Stimulated activated CD8-positive, alpha-beta memory T cell treated with anti-CD3 and anti-CD28 coated beads, Interleukin-15, amount 100 ng/mL, for 48 hours (primary cell): ENCODE measurements at regions not wholly inside any gene's neighbourhood (a gene's known extent, or its start where the extent isn't known, plus 50 kb on each side); places are given as distances from the start of the nearest gene placed in this dataset.
"Not testable (repeated sequence)": the region's sequence is repeated elsewhere in the genome, so short reads cannot be mapped to it uniquely, and the experiment has no call there.

Source experiments
- DNase-seq, 2 donors: peaks; one replicate each; pipeline ENCODE4 v3.0.0-alpha.2; 2020; ENCODE audit warnings: low read depth in 2 of 2

DNA sequence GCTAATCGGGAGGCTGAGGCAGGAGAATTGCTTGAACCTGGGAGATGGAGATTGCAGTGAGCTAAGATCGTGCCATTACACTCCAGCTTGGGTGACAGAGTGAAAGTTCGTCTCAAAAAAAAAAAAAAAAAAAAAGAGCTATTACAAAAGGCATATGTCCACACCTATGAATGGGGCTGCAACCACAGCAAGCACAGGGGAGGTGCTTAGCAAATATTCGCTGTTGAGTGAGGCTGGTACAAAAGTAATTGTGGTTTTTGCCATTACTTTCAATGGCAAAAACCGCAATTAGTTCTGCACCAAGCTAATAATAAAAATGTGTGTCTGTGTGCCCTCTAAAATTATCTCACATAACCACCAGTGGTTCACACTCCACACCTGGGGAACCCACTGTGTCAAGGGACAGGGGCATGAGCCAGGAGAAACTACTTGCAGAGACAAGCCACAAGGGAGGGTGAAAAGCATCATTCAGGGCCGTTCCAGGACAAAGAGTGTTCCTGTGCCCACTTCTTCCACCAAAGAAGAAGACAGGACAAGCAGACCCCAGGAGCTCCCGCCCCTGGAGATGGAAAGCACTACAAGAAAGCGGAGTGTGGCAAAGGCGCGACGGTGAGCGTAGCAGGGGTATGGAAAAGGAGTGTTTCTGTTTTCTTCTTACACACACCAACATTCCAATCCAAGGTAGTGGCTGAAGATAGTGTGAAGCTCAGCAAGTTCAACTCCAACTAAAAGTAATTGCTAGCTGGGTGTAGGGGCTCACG, 84.4 kb upstream of the CNEP1R1 start:
- DNase-seq: no peak

DNA sequence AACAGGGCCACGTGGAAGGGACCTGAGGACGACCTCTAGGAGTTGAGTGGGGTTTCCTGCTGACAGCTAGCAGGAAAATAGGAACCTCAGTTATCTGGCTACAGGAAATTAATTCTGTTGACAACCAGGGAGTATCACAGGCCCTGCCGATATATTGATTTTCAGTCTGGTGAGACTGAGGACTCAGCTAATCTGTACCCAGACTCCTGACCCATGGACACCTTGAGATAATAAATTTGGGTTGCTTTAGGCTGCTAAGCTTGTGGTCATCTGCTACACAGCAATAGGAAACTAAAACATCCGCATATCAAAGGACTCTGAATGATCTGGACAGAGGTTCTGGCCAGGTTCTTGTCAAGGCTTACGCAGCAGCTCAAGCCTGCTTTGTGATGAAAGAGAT, 80.8 kb upstream of the CNEP1R1 start:
- no peak for DNase-seq

DNA sequence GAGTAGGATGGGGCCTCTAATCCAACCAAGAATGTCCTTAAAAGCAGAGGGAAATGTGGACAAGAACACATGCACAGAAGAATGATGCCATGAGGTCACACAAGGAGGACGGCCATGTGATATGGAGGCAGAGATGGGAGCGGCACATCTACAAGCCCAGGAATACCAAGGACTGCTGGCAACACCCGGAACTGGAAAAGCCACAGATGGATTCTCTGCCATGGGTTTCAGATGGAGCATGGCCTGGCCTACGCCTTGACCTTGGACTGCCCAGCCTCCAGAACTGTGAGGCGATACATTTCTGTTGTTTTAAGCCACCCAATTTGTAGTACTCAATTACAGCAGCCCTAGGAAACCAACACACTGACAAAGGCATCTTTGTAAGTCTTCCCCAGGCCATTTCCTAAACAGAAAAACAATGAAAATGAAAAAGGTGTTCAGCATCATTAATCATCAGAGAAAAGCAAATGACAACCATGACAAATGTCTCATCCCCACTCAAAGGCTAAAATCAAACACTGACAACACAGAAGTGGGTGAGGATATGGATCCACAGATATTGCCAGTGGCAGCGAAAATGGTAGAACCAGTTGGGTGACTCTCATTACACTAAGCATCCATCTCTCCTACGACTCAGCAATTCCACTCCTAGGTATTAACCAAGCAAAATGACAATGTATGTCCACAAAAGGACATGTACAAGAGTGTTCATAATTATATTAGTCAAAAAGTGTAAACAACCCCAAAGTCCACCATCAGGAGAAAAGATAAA, 76.9 kb upstream of the CNEP1R1 start:
- DNase-seq: no peak

DNA sequence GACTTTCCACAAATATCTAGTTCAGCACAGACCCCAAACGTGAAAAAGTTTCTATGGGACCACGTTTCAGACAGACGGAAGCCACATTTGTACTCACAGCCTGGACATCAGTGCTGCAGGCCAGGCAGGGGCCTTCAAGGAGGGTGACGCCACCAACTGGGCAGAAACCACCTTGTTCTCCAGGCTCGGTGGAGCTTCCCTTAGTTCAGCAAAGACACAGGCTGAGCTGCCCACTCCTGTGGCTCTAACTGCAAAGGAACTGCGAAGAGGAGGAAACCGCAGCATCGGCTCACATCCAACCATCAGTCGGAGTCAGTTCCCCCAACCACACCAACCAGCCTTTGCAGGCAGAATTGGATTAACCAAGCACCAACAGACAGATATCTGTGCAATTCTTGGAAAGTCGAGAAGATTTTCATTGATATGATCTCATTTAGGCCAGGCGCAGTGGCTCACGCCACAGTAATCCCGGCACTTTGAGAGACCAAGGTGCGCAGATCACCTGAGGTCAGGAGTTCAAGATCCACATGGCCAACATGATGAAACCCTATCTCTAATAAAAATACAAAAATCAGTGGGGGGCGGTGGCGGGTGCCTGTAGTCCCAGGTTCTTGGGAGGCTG, 73.3 kb upstream of the CNEP1R1 start:
- no peak for DNase-seq

DNA sequence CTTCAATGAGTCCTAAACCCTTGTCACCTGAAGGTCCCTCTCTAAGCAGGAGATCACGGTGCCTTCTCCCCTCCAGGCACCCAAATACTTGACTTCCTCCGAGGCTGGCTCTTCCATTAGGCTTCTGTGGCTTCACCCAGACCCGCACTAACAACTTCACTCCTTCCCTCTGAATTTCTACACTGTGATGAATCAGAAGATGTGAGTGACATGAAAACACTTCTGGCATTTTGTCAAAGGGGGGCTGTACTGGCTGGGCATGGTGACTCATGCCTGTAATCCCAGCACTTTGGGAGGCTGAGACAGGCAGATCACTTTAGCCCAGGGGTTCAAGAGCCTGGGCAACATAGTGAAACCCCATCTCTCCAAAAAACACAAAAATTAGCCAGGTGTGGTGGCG, 72.6 kb upstream of the CNEP1R1 start:
- no peak for DNase-seq

DNA sequence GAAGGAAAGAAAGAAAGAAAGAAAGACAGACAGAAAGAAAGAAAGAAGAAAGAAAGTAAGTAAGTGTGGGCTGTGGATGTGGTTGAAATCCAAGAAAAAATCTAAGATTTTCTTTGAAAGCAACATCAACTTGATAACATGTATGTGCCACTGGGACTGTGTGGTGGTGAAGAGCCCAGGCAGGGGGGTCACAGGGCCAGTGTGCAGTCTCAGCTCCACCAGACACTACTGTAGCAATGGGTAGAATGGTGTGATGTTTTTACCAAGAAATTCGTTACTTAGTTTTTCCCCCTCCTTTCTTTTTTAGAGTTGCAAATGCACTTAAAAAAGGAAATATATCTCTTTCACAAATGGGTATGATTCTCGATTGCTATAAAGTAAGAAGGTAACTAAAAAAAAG, 71.9 kb upstream of the CNEP1R1 start:
- DNase-seq: no peak

DNA sequence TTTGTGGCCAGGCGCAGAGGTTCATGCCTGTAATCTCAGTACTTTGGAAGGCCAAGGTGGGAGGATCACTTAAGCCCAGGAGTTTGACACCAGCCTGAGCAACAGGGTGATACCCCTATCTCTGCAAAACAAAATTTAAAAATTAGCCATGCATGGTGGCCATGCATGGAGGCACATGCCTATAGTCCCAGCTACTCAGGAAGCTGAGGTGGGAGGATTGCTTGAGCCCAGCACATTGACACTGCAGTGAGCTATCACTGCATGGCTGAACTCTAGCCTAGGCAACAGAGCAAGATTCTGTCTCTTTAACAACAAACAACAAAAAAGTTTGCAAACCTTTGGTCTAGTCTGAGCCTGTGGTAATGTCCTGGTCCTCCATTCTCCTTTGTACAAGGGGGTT, 69.2 kb upstream of the CNEP1R1 start:
- no peak for DNase-seq

DNA sequence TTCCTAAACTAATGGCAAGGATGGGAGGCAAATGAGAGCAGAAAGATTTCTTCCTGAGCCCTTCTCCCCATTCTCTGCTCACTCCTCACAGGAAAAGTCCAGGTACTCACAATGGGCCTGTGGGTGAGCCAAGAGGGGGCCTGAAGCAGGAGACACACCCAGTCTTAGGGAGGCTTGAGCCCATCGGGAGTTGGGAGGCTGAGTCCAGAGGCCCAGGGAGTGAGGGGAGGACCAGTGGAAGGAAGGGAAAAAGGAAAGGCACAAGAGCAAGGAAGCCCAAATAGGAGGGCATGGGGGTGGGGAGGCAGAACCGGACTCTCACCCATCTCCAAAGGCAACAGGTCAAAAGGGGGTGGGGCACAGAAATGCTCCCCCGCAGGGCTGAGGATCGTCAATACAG, 68.1 kb upstream of the CNEP1R1 start:
- DNase-seq: no peak

DNA sequence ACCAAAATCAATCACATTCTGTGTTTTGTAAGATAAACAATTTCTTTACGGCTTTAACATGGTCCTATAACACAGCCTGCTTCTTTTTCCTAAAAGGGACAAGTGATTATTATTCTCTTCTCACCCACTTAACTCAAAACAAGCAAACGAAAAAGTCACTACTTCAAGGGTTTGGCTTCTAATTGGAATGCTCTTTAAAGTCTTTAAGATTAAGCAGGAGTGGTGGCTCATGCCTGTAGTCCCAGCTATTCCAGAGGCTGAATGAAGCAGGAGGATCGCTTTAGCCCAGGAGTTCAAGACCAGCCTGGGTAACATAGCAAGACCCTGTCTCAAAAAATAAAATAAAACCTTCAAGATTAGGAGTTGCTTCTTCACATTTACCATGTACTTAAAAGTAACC, 66.6 kb upstream of the CNEP1R1 start:
- no peak for DNase-seq

DNA sequence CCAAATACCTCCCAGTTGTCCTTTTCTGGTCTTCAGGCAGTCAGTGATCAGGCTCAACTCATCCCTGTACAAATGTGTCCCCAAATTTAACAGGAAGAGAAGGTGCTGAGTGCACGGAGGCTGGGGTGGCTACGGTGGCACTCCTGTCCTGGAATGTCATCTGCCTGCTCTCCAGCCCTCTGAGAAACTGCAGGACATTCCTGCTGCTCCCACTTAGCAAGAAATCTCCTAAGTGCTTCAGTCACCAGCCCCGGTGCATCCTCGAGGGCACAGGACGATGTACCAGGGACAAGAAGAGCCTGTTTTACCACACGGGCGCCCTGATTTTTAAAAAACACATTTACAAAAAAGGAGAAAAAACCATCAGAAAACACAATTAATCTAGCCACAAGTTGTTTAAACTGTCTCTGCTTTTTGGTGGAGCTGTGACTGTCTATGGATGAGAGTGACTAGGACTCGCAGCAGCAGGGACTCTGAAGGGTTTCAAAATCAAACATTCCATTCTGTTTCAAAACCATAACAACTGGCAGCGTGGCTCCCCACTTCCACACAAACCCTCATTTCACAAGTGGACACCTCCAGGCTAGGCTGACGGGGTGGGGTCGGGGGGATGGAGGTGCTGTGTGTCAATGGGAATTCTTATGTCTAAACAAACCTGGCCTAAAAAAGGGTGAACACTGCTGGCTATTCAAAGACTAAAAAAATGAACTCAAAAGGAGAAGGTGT, 65.3 kb upstream of the CNEP1R1 start:
- DNase-seq: no peak

DNA sequence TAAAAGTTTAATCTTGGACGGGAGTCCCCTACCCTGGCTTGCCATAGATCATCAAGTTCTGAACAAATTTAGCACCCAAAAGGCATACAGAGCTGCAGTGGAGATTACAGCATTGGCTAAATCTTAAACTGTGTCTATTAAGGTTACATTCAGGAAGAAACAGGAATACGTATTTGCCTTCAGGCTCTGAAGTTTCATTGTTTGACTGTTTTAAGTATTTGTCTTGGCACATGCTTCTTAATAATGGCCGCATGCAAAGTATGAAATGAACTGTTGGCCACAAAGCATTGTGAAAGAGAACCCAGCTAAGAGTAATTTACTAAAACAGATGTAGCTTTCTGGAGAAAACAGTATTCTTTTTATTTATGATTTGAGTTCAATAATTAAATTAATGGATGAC, 63.9 kb upstream of the CNEP1R1 start:
- no peak for DNase-seq

DNA sequence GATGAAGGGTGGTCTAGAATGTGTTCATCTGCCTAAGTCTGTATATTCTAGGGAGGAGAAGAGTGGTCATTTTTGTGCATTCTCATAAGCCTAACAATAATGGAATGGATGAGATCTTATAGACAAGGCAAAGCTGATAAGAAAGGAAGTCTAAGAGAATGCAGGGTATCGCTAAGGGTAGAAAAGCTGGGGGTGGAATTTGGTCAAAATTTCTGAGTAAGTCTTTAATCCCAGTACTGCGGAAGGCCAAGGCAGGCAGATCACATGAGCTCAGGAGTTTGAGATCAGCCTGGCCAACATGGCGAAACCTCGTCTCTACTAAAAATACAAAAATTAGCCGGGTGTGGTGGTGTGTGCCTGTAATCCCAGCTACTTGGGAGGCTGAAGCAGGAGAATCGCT, 62.5 kb upstream of the CNEP1R1 start:
- not testable (repeated sequence) for DNase-seq

DNA sequence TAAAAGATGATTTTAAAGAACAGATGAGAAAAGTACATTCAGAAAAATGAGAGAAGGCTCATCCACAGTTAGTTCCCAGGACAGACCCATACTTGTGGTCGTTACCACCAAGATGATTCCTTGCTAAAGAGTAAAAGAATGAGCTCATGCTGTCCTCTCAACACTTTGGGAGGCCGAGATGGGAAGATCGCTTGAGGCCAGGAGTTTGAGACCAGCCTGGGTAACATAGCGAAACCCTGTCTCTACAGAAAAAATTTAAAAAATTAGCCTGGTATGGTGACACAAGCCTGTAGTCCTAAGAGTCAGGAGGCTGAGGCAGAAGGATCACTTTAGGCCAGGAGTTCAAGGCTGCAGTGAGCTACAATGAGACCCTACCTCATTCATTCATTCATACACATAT, 60.7 kb upstream of the CNEP1R1 start:
- DNase-seq: no peak

DNA sequence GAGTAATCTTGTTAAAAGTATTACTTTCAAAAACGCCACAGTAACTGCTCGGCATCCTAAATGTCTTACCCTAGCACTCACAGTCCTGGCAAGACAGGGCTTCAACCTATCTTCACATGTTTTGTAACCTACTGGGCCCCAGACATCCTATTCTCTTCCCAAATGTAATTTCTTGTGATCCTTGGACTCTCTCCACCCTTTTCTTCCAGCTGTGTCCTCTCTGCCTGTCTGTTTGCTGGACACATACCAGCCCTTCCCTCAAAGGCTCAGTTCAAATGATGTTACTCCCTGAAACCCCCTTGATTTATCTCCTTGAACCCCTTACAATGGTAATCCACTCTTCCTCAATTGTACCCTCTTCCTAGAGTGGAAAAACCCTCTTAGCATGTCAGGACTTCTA, 60.1 kb upstream of the CNEP1R1 start:
- no peak for DNase-seq

DNA sequence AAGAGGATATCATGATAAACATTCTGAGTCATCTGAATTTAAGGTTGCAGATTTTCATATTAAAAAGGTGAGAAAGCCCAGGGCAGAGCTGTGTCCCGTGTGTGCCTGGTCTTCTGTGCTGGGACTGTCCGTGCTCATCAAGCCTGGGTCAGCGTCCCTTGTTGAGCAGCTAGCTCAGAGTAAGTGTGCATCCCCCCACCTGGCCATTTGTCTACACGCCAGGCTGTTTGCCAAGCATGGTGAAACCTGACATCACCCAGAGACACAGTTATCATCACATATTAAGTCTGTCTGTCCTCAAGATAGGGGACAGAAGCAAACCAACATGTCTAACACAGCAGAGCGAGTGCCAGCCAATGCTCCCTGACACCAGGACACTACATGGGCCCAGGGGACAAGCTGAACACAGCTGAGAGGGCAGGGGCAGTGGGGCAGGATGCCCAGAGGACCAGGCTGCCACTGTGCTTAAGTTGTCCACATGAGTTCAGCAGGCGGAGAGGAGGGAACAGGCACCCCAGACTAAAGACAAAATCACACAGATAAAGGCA, 57.9 kb upstream of the CNEP1R1 start:
- DNase-seq: no peak

DNA sequence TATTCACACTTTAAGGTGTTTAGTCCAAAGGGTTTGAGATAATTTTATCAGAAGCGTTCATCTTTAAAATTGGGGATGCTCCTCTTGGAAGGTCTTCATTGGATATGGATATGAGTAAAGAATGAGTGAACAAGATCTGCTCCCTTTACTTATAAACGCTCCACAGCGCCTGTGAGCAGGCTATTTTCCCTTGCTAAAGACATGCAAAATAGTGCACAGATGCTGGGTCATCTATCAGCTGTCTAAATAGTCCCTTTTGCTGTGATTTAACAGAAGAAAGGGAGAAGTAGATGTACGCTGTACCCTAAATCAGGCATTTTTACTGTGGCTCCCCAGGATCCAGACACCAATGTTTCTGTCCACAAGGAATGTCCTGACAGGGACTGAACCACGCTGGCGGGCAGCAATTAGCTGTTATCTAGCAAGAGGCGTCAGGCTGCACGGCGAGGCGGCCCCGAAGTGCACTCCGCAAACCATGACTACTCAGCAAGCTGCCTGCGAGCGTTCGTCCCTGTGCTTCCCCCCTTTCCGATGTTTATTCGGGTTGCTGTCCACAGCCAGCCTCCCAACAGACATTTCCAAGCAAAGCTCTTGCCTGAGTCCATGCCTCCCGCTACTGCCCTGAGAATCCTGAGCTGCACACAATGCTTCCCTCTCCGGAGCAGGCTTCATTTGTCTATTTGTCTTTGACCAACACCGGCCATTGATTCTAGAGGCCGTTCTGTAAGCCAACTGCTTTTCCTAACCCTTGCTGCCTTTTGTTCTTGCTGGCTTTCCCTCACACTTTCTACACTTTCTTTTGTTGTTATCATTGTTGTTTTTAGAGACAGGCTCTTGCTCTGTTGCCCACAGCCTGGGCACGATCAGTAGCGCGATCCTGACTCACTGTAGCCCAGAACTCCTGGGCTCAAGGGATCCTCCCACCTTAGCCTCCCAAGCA, 55.7 kb upstream of the CNEP1R1 start:
- DNase-seq: no peak

DNA sequence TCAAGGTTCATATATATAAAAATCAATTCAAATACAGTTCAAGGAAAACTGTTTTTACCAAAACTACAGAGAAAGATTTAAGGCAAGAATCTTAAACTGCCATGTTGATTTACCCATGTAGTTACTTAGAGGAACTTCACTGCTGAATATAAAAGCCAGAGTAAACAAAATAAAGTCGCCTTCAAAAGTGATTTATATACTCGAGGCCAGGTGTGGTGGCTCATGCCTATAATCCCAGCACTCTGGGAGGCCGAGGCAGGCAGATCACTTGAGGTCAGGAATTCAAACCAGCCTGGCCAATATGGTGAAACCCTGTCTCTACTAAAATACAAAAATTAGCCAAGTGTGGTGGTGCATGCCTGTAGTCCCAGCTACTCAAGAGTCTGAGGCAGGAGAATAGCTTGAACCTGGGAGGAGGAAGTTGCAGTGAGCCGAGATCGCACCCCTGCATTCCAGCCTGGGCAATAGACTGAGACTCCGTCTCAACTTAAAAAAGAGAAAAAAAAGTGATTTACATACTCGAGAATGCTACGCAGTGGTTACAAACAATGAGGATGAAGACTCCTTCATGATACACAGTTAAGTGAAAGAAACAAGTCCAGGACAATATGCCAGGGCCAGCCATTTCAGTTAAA, 54.1 kb upstream of the CNEP1R1 start:
- no peak for DNase-seq

DNA sequence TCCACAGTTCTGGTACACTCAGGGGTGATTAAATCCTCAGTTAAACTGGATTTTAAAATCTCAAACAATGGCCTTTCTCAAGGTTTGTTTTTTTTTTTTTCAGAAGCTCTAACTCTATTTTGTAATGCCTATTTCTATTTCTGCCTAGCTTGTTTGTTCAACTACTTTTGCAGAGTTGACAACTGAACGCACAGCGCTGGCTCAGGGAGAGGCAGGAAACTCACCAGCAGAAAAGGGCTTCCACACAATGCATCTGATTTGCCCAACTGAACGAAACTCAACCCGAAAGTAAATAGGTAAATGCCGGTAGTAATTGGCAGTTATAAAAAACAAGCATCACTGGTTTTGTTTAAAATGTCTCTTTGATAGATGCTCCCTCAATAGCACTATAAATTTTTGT, 52.7 kb upstream of the CNEP1R1 start:
- DNase-seq: no peak

DNA sequence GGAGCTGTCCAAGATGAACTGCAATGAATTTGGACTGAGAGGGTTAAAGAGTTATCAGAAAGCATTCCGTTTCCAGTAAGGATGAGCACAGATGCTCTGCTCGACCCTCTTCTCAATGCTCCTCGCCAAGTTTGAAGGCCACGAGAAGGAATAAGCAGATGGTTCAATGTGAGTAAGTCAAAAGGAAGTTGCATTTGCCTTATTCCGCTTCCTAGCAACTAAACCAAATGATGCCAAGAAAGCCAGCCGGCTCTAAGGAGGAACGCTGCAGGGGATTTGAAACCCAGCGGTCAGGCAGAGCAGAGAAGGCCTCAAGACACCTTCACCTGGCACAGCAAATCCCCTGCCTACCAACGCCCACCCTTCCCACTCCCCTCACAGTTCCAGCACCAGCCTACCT, 52.1 kb upstream of the CNEP1R1 start:
- DNase-seq: no peak
